Prostate gland (tissue), 2 donors: ENCODE measurements at regions not wholly inside any gene's neighbourhood (a gene's known extent, or its start where the extent isn't known, plus 50 kb on each side); places are given as distances from the start of the nearest gene placed in this dataset.

ENCODE experiments used
- DNase-seq: peaks from one replicate; pipeline ENCODE4 v3.0.0-alpha.2; 2019; ENCODE audit warnings: low spot score
- H3K27ac ChIP-seq, 2 donors: fragments of 200-600 bp; sonication (generic); 2 replicates each; pipeline ENCODE4 v1.5.1; 2017 to 2019
- H3K27me3 ChIP-seq: fragments of 200-600 bp; sonication (generic); replicated peaks from 2 replicates; pipeline ENCODE4 v1.5.1; 2019; ENCODE audit not compliant: insufficient read depth
- H3K36me3 ChIP-seq, 2 donors: fragments of 200-600 bp; sonication (generic); 1 replicate in 1 of 2; 2 replicates in 1 of 2; pipeline versions ENCODE4 v1.5.1 to v1.8.1; 2017 to 2019
- H3K4me1 ChIP-seq: fragments of 200-600 bp; sonication (generic); replicated peaks from 2 replicates; pipeline ENCODE4 v1.5.1; 2019
- H3K4me3 ChIP-seq, 2 donors: fragments of 200-600 bp; sonication (generic); 2 replicates each; pipeline ENCODE4 v1.5.1; 2017 to 2019
- H3K9me3 ChIP-seq: fragments of 200-600 bp; sonication (generic); 2 replicates; pipeline ENCODE4 v1.5.1; 2017
- CTCF ChIP-seq, 4 experiments: fragments of 200-600 bp in 2 of 4; fragments of 450-650 bp in 2 of 4; sonication (generic) in 2 of 4; IDR thresholded peaks; 1 replicate in 3 of 4; 2 replicates in 1 of 4; pipeline ENCODE4 v1.5.1; 2016 to 2019; ENCODE audit warnings: antibody characterized with exemption in 4 of 4, mild to moderate bottlenecking in 2 of 4, moderate library complexity in 2 of 4
- POLR2A ChIP-seq: fragments of 450-650 bp; IDR thresholded peaks from one replicate; pipeline ENCODE4 v1.6.1; 2016; ENCODE audit warnings: antibody characterized with exemption, mild to moderate bottlenecking
- POLR2AphosphoS5 ChIP-seq: sonication (generic); formaldehyde crosslinking; IDR thresholded peaks from one replicate; pipeline ENCODE4 v1.6.1; 2017; ENCODE audit warnings: antibody characterized with exemption
- WGBS: methylation state at CpG from one replicate; pipeline ENCODE4 v1.1.5; 2018; 5-methylcytosine and 5-hydroxymethylcytosine counted together
- intact Hi-C: fragments of 100-400 bp; cut with DNase I; formaldehyde crosslinking; loops from one replicate; pipeline ENCODE4 v1.14.2; 2022

DNA sequence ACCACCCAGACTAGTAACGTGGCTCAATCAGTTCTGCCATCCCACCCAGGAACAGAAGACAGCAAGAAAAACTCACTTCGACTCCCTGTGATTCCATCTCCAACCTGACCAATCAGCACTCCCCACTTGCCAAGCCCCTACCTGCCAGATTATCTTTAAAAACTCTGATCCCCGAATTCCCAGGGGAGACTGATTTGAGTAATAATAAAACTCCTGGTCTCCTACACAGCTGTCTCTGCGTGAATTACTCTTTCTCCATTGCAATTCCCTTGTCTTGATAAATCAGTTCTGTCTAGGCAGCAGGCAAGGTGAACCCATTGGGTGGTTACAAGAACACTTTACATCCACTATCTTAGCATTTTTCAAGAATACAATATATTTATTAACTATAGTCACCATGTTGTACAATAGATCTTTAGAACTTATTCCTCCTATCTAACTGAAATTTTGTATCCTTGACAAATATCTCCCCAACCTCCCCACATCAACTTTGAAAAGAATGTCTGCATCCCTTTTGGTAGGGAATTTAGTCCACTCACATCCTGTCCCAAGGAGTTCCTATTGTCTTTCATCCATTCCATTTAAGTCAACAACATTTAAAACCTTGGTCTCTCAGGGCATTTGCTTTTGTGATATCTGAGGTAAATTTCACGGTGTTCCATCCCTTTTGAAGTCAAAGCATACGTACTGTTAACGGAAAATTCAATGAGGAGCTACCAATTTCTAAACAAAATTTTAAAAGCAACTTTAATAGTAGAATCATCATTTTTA, 163.7 kb downstream of the MACC1 start:
- TF ChIP-seq POLR2AphosphoS5 (no peak), POLR2A (no peak), CTCF (IDR thresholded peaks at IDR 0.05) (no peak)
- Histone ChIP-seq H3K27ac (no peak overlapping the region), H3K4me1 (no peaks in the 10 kb centered on the region), H3K9me3 (no peaks in the 10 kb centered on the region), H3K36me3 (no peaks in the 10 kb centered on the region), H3K27me3 (no peaks in the 10 kb centered on the region), H3K4me3 (no peak overlapping the region)
- intact Hi-C loops, result no loop called here
- DNase-seq, result no peak
- 74% methylated on average over 7 of the region's 7 CpGs for WGBS

GRCh38 chr7:20050241-20050966, 166.8 kb downstream of the MACC1 start:
- DNase-seq, result no peak
- intact Hi-C loops, result no loop called here
- H3K4me1 ChIP-seq, result no peaks in the 10 kb centered on the region

DNA sequence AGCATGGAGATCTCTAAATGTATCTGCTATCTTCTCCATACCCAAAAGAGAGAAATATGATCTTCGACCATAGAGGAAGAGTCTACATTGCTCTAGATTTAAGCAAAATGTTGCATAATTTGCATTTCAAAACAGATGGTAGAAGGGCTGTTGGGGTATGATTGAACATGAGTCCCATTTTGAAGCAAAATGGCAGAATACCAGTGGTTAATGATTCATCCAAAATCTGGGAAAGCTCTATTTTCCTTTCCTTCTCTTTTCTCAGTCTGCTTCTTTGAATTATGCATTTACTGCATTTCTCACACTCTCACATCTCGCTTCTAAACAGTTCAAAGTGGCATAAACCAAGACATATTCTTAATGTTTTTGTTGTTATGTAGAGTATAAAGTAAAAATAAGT, 178.5 kb downstream of the MACC1 start:
- intact Hi-C loops, result no loop called here
- H3K4me3 ChIP-seq, result no peak overlapping the region

More at GRCh38 chr7:20050241-20050966, 166.8 kb downstream of the MACC1 start:
- Histone ChIP-seq H3K27me3 (no peaks in the 10 kb centered on the region), H3K27ac (no peak overlapping the region), H3K9me3 (no peaks in the 10 kb centered on the region), H3K36me3 (no peaks in the 10 kb centered on the region), H3K4me3 (no peak overlapping the region)
- TF ChIP-seq CTCF (IDR thresholded peaks at IDR 0.05) (no peak), POLR2AphosphoS5 (no peak), POLR2A (no peak)

GRCh38 chr7:20035279-20035875, 181.8 kb downstream of the MACC1 start:
- WGBS, result 85% methylated on average over 5 of the region's 5 CpGs
- Histone ChIP-seq H3K4me3 (no peak overlapping the region), H3K9me3 (no peaks in the 10 kb centered on the region), H3K4me1 (no peaks in the 10 kb centered on the region), H3K27me3 (no peaks in the 10 kb centered on the region), H3K27ac (no peak overlapping the region), H3K36me3 (no peaks in the 10 kb centered on the region)
- TF ChIP-seq POLR2A (no peak), CTCF (IDR thresholded peaks at IDR 0.05) (no peak), POLR2AphosphoS5 (no peak)
- intact Hi-C loops, result no loop called here
- DNase-seq, result no peak

More for the DNA sequence above, 178.5 kb downstream of the MACC1 start:
- 86% methylated on average over 2 of the region's 2 CpGs for WGBS
- no peaks in the 10 kb centered on the region for H3K9me3 ChIP-seq
- no peaks in the 10 kb centered on the region for H3K27me3 ChIP-seq
- no peaks in the 10 kb centered on the region for H3K4me1 ChIP-seq
- no peak for DNase-seq
- no peaks in the 10 kb centered on the region for H3K36me3 ChIP-seq
- TF ChIP-seq CTCF (IDR thresholded peaks at IDR 0.05) (no peak), POLR2AphosphoS5 (no peak), POLR2A (no peak)
- no peak overlapping the region for H3K27ac ChIP-seq
